HG03064 (cell line): ENCODE measurements at regions not wholly inside any gene's neighbourhood (a gene's known extent, or its start where the extent isn't known, plus 50 kb on each side); places are given as distances from the start of the nearest gene placed in this dataset.
"Not testable (repeated sequence)": the region's sequence is repeated elsewhere in the genome, so short reads cannot be mapped to it uniquely, and the experiment has no call there.

Source experiments
- ATAC-seq: cut with Tn5 transposase; IDR thresholded peaks from one replicate; pipeline ENCODE4 v1.9.1; 2021; ENCODE audit warnings: low read depth; ENCODE audit not compliant: unreplicated experiment

- no peak for ATAC-seq
Measured at GRCh38 chr2:60358476-60358875, 195.0 kb downstream of the BCL11A start.

- no peak for ATAC-seq
Measured at GRCh38 chr2:60357996-60358395, 195.5 kb downstream of the BCL11A start.

GRCh38 chr2:60356346-60356745, 197.1 kb downstream of the BCL11A start:
- ATAC-seq, result no peak

- no peak for ATAC-seq
Measured at GRCh38 chr2:60355849-60356261, 197.6 kb downstream of the BCL11A start.

- ATAC-seq, result no peak
Measured at GRCh38 chr2:60354713-60355112, 198.7 kb downstream of the BCL11A start.

- peak; percentile 38 for ATAC-seq
Measured at GRCh38 chr2:60353863-60354262, 199.6 kb downstream of the BCL11A start.

- ATAC-seq, result peak; percentile 7
Measured at GRCh38 chr2:60353406-60353800, 200.1 kb downstream of the BCL11A start.

GRCh38 chr2:60352491-60353405, 200.7 kb downstream of the BCL11A start:
- no peak for ATAC-seq

GRCh38 chr2:60351802-60352201, 201.7 kb downstream of the BCL11A start:
- no peak for ATAC-seq

GRCh38 chr2:60351321-60351720, 202.1 kb downstream of the BCL11A start:
- no peak for ATAC-seq

GRCh38 chr2:60350791-60351190, 202.7 kb downstream of the BCL11A start:
- ATAC-seq, result no peak

- ATAC-seq, result no peak
Measured at GRCh38 chr2:60347781-60348180, 205.7 kb downstream of the BCL11A start.

- ATAC-seq, result not testable (repeated sequence)
Measured at GRCh38 chr2:60342491-60342890, 211.0 kb downstream of the BCL11A start.

- no peak for ATAC-seq
Measured at GRCh38 chr2:60341151-60341550, 212.3 kb downstream of the BCL11A start.

- no peak for ATAC-seq
Measured at GRCh38 chr2:60339286-60339685, 214.2 kb downstream of the BCL11A start.

GRCh38 chr2:60337142-60337497, 216.3 kb downstream of the BCL11A start:
- peak; percentile 53 for ATAC-seq

GRCh38 chr2:60336442-60337141, 216.9 kb downstream of the BCL11A start:
- ATAC-seq, result peak; percentile 53

GRCh38 chr2:60335533-60336237, 217.8 kb downstream of the BCL11A start:
- no peak for ATAC-seq

GRCh38 chr2:60334610-60335009, 218.8 kb downstream of the BCL11A start:
- ATAC-seq, result no peak

- ATAC-seq, result no peak
Measured at GRCh38 chr2:60333264-60333663, 220.2 kb downstream of the BCL11A start.

- no peak for ATAC-seq
Measured at GRCh38 chr2:60331115-60331809, 222.2 kb downstream of the BCL11A start.
